Activated T-cell treated with anti-CD3 and anti-CD28 coated beads for 48 hours (primary cell): ENCODE measurements at regions not wholly inside any gene's neighbourhood (a gene's known extent, or its start where the extent isn't known, plus 50 kb on each side); places are given as distances from the start of the nearest gene placed in this dataset.
"Not testable (repeated sequence)": the region's sequence is repeated elsewhere in the genome, so short reads cannot be mapped to it uniquely, and the experiment has no call there.

Experiments
- DNase-seq: peaks from one replicate; pipeline ENCODE4 v3.0.0-alpha.2; 2020; ENCODE audit warnings: low read depth

DNA sequence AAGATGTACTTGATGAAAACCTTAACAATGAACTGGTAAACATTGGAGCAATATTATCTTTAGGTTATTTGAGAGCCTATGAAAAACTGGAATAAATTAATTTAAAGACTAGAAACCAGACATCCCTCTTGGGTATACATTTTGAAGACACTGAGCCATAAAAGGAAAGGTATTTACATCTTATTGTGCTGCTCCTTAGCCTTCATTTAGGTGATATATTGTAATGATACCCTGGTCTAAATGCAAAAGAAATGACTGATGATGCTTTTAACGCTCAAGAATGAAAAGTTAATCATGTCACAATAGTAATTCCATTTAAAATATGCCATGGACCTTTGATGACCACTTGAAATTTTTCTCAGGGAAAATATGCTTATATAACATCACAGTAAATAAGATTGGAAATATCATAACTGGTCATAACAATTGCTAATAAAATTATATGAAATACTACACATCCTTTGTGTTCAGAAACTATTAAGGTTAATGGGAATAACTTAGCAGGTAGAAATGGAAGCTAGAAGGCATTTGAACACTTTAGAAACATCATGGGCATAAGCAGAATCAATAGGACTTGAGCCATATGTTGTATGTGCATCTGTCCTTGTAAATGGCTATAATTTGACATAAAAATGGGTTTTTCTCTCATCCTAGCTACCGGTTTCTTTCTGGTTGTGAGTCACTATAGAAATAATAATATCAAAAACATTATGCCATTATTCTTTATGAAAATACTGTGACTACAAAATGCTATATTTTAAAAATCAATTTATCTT, 979.7 kb downstream of the RAPGEF2 start:
- no peak for DNase-seq

DNA sequence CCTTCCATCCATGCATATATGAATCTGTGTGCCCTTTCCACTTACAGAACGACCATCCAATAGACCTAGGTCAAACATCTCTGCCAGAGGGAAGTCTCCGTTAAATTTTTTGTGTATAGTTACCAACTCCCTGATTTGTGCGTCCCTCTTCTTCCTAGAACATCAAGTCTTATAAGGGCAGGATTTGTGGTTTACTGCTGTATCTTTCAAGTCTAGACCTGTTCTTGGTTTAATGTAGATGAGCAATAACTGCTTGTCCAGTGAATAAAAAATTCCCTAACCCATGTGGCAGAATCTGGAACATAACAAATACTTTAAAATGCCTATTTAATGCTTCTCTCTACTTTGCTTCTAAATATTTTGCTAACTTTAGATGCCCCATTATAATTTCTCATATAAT, 988.8 kb downstream of the RAPGEF2 start:
- DNase-seq, result no peak

DNA sequence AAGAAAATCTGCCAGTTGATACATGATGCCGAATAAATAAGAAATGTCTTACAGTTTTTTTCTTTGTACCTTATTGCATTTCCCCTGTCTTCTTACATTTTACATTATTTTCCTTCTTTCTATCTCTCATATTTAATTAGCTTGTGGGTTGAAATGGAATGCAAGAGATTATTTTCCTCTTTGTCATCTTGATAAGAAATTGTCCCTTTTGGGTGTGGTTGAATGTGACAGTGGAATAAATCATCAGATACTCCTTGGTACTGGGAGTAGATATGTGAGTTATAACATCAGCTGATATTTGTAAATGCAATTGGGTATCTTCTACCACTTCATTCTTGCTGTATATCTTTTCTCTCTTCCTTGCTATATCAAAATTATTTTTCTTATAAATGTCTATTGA, 997.4 kb downstream of the RAPGEF2 start:
- no peak for DNase-seq

DNA sequence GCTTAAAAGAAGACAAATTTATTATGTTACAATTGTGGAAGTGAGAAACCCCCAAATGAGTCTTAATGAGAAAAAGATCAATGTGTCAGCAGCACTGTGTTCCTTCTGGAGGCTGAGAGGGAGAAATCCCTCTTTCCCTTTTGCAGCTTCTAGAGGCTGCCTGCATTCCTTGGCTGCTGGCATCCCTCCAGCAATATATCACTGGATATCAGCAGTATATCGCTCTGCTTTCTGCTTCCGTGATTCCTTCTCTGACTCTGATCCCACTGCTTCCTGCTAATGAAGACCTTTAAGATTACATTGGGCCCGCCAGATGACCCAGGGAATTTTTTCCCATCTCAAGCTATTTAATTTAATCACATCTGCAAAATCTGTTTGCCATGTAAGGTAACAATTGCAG, 1008.0 kb downstream of the RAPGEF2 start:
- no peak for DNase-seq

DNA sequence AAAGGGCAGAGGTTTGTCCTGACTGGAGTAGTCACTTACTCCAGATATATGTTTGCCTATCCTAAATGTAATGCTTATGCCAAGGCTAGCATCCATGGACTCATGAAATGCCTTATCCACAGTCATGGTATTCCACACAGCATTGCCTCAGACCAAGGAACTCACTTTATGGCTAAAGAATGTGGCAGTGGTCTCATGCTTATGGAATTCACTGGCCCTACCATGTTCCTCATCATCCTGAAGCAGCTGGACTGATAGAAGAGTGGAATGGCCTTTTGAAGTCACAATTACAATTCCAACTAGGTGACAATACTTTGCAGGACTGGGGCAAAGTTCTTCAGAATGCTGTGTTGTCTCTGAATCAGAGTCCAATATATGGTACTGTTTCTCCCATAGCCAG, 1014.8 kb downstream of the RAPGEF2 start:
- no peak for DNase-seq

DNA sequence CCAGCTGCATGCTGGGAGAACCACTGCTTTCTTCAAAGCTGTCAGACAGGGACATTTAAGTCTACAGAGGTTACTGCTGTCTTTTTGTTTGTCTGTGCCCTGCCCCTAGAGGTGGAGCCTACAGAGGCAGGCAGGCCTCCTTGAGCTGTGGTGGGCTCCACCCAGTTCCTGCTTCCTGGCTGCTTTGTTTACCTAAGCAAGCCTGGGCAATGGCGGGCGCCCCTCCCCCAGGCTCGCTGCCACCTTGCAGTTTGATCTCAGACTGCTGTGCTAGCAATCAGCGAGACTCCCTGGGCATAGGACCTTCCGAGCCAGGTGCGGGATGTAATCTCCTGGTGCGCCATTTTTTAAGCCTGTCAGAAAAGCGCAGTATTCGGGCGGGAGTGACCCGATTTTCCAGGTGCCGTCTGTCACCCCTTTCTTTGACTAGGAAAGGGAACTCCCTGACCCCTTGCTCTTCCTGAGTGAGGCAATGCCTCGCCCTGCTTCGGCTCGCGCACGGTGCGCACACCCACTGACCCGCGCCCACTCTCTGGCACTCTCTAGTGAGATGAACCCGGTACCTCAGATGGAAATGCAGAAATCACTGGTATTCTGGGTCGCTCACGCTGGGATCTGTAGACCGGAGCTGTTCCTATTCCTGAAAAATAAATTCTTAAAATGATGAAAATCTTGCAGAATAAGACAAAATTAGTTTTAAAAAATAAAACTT, 1022.9 kb downstream of the RAPGEF2 start:
- not testable (repeated sequence) for DNase-seq

DNA sequence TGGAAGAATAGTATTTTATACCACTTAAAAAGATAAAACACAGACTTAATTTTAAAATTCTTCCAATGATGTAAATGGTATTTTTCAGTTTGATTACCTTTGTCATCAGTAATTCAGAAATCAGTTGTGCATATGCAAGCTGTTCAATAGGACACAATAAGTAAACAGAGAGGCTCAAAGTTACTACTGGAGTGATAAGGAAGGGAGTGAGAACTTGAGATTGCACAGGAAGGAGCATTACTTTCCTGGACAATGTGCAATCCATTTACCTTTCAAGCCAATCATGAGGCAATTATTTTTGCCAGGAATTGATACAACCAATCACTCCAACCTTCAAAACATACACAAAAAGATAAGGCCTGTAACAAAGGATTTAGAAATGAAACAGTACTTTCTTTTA, 1024.3 kb downstream of the RAPGEF2 start:
- no peak for DNase-seq

DNA sequence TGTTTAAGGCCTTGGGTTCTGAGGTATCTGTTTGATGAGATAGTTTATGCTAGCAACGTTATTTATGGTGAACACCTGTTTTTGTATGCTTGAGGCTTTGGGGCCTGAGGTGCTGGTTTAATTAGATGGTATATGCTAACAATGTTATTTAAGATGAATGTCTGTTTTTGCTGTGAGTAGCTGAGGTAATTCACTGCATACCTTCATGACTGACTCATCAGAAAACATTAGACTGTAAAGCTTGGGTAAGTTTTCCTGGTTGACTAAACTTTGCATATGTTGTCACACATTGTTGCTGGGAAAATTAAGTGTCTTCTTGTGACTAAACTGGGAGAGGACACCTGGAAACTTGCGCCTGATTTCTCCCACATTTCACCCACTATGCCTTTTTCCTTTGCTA, 1026.6 kb downstream of the RAPGEF2 start:
- no peak for DNase-seq

DNA sequence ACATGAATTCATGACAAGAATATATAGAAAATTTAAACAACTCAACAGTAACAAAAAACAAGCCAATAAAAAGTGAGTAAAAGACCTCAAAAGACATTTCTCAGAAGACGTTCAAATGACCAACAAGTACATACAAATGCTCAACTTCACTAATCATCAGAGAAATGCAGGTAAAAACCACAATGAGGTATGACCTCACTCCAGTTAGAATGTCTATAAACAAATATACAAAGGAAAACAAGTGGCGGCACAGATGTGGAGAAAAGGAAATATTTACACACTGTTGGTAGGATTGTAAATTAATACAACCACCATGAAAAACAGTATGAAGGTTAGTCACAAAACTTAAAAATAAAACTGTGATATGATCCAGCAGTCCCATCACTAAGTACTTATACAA, 1033.1 kb downstream of the RAPGEF2 start:
- no peak for DNase-seq

DNA sequence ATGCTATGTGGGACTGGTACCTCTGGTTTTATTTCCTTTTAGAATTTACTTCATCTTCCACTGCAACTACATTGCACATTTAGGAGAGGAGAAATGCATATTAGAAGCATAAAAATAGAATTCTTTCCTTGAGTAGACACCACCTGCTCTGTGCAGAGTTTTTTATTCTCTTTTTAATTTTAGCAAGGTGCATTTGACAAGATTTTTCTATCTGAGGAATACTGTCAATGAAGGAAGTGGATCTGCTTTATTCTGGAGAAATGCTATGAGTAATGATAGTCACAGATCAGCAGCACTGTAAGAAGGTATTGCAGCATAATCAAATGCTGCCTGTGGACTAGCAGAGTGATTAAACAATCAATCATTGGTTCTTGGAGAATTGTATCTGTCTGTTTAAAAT, 1038.3 kb downstream of the RAPGEF2 start:
- no peak for DNase-seq

DNA sequence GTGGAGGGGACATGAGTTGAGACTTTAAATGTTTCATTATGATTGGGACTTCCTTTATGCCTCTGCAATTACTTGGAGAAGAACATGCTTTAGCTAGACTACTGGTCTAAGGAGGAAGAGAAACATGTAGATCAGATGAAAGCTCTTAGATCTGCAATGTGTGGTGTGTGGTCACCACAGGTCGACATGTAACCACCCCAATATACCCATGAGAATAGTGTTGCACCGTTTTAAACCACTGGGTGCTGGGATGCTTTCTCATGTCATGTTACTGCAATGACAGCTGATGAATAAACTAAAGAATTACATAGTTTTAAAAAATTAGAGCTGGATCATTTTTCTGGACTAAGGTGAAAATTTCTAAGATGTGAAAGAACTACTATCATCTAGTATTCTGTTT, 1039.7 kb downstream of the RAPGEF2 start:
- no peak for DNase-seq

DNA sequence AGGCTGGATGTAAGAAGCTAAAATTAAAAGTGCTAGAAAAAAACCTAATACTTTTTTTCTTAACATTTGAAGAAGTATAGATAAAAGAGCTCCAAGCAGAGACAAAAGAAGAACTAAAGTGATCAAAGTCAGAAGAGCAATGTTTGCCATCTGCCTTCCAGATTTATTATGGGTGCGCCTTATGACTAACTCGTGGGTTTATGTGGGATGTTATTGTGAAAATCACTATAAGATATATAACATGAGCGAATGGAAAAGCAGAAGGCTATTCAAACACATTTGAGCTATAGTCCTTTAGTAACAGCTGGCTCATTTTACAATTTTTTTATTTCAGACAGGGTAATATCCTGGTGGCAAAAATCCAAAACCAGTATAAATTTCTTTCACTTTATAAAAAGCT, 1040.7 kb downstream of the RAPGEF2 start:
- no peak for DNase-seq

DNA sequence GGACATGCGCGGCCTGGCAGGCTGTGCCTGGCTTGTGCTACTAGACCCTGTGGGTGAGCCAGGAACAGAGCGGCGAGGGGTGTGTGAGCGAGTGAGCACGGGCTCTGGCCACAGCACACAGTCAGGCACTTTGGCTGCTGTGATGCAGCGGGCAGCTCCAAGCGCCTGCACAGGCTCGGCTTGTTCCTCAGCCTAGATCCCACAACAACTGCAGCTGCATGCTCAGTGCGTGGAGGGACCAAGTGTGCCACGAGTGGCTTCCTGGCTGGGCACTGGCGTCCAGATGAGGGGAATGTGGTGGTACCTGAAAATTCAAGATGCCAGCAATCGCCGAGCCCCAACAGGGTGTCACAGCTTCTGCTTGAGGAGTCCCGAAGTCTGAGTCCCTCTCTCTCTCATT, 1056.6 kb downstream of the RAPGEF2 start:
- DNase-seq, result no peak

DNA sequence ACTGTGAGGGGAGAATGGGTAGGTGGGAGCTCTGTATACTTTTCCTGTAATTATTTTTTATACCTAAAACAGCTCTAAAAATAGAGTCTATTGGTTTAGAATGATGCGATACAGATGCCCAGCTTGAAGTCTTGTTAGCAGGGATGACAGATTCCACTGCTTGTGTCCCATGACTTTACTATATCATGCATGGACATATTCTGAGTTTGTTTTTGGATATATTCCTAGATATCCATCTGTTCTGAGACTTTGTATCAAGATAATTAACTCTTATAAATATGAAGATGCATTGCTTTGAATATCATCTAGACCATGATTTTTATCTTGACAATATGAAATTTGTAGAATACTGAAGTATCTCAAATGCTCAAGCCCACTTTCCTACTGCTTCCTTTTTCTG, 1058.1 kb downstream of the RAPGEF2 start:
- DNase-seq, result no peak

DNA sequence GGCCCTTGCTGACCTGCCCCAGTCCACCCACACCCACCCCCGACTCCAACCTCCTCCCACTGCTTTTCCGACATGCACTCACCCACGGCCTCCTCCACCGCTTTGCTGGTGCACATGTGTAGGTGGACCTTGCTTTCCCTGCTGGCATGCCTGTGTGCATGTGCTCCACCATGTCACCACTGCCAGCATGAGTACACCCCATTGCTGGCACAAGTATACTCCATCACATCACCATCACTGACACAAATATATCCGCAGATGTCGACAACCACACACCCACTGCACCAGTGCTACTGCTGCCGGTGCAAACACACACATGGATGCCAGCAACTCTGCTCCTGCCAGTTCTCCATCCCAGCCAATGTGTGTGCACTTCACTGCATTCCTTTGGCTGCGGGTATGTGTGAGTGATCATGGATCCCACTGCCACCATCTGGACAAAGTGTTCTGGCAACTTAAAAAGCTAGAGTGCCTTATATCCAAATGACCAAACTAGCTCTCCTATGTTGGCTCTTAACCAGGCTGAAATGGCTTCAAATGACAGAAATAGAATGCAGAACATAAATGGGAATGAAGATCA, 1072.3 kb downstream of the RAPGEF2 start:
- DNase-seq, result no peak

DNA sequence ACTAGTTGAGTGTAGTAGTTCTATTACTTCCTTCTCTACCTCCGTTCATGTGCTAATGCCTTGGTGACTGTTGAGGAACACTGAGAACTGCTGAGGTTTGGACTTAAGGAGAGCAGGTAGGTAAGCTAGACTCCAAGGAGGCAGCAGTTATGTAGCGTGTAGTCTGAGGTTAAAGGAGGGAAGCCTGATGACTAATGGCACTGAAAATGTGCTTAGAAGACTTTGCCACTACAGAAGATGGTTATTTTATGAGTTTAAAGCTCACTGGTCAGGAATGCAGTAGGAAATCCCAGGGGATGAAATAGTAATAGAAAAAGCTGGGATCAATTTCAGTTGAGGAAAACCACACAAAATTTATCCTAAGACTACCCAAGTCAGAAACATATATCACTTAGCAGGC, 1077.3 kb downstream of the RAPGEF2 start:
- DNase-seq, result no peak

DNA sequence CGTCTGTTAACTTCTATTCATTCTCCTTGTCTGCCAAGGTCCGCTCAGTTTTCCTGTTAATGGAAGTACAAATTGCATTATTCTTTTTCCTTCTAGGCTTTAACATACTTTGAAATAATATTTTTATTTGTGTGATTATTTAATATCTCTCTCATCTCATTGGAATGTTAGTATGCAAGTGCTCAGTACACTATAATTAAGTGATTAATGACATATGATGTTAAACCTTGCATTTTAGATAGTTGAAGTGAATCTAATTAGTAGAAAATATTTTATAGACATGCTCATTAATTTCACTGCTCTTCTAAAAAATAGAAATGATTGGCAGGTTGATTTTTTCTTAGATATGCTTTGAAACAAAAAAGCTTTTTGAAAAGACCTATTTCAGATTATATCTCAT, 1079.8 kb downstream of the RAPGEF2 start:
- DNase-seq, result no peak

DNA sequence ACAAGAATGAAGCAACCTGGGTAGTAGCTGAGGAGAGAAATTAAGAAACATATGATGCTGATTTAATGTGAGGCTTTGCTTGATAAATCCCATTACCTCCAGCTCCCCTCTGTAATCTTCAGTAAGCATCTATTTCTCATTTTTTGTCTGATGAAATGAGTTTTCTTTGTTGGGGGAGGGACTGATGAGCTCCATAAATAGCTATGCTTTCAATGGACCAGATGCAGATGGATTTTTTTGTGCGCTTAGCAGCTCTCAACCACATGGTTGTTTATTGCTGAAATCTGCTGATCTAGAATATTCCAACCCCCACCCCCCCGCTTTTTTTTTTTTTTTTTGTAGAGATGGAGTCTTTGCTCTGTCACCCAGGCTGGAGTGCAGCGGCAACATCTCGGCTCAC, 1082.0 kb downstream of the RAPGEF2 start:
- no peak for DNase-seq

DNA sequence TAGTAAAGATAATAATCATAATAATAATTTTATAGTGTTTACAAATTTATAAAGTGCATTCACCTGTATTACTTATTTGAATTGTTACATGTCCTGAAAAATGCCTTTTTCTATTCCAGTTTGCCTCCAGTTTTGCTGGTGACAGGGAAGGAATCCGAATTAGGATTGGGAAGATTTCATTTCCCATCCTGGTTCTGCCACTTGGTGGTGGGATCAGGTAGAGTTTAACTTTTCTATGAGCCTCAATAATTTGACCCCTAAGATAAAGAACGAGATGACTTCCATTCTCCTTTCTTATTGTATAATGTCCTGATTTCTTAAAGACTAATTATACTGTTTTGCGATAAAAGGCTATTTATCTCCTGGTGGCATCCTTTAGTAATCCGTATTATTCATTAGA, 1090.9 kb downstream of the RAPGEF2 start:
- DNase-seq, result no peak

DNA sequence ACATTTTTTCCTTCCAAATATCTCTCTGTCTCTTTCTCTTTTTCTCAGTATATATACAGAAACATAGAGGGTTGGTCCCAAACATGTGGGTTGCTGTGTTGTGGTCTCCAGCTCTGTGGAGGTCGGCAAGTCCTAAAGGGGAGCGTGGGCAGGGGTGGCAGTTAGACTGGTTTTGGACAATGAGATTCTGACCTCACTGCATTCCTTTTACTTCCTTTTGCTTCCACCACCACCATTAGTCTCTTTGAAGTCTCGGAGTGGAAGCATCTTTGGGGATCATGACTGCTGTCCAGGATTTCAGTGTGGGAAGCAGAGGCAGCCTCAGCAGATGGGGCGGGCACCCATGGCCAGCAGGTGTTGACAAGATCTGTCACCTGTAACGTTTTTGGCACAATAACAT, 1091.8 kb downstream of the RAPGEF2 start:
- no peak for DNase-seq

DNA sequence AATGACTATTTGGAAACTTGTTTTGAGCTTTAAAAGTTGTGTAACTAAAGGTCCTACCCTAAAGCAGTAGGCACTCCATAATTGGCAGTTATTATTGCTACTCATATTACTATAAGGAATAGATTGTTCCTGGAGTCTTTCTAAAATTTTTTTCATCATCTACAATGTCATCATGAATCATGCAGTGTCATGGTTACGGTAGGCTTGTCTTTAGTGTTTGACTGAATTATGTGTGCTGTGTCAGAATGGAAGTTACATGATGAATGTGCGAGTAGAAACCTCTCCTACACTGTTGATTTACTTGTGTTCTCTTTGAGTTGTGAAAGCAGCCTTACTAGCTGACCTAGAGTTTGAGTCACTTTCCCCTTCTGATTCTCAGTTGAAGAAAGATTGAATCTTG, 1099.9 kb downstream of the RAPGEF2 start:
- no peak for DNase-seq

DNA sequence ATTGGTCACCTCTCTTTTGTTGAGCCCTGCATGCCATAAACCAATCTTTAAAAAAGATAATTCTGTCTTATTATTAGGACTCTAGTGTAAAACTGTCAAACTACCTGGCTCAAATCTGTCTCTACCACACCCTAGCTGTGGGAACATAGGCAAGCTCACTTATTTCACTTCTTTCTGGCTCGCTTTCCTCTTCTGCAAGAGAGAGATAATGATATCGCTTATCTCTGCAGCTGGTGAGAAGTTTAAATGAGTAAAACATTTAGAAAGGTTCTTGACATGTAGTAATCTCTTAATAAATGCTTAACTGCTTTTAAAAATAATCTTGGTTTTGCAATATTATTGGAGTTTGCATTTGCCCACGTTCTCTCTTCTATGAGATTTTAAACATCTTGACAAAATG, 1109.2 kb downstream of the RAPGEF2 start:
- DNase-seq, result no peak

DNA sequence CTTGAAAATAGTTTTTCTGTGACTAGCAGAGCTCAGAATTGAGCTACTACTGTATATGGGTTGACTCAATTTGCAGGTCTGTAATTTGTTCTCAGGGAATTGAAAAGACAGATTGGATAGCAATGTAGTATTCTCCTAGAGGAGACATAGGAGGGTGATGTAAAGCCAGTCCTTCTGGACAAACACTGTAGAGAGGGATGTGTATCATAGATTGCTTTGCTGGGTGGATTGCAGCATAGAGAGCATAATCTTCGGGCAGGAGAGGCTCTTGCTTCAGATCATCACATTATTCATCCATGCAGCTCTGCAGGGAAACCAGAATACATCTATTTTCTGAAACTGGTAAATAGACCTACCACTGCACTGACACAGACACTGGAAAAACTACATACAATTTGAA, 1110.5 kb downstream of the RAPGEF2 start:
- DNase-seq, result no peak

DNA sequence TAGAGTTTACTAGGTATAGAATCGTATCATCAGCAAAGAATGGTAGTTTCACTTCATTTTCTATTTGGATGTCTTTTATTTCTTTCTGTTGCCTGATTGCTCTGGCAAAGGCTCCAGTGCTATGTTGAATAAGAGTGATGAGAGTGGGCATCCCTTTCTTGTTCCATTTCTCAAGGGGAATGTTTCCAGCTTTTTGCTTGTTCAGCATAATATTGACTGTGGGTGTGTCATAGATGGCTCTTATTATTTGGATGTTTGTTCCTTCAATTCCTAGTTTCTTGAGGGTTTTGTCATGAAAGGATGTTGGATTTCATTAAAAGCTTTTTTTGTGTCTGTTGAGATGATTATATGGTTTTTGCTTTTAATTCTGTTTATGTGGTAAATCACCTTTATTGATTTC, 1114.5 kb downstream of the RAPGEF2 start:
- no peak for DNase-seq
